Pancreas (tissue), 10 donors: ENCODE measurements at regions not wholly inside any gene's neighbourhood (a gene's known extent, or its start where the extent isn't known, plus 50 kb on each side); places are given as distances from the start of the nearest gene placed in this dataset.

Experiments
- ATAC-seq, 4 donors: fragments of 200-7000 bp; cut with Tn5 transposase; one replicate each; pipeline versions ENCODE4 v1.8.0 to v1.9.1; 2020; ENCODE audit warnings: mild to moderate bottlenecking in 4 of 4, moderate library complexity in 4 of 4
- DNase-seq, 6 donors: peaks; one replicate each; pipeline ENCODE4 v3.0.0-alpha.2; 2020
- FAIRE-seq: peaks from 2 replicates; lab custom pipeline; 2012; peaks lifted over from hg19 to GRCh38; lab: Jason Lieb, UNC
- H3K27ac ChIP-seq, 4 donors: fragments of 200-600 bp; sonication (generic); 1 replicate in 3 of 4; 2 replicates in 1 of 4; pipeline versions ENCODE4 v1.5.0 to v1.8.0; 2020
- H3K27me3 ChIP-seq, 4 donors: fragments of 200-600 bp; one replicate each; pipeline ENCODE4 v1.8.0; 2021
- H3K36me3 ChIP-seq, 3 donors: fragments of 200-600 bp; sonication (generic) in 1 of 3; one replicate each; pipeline versions ENCODE4 v1.5.0 to v1.8.0; 2020 to 2021
- H3K4me1 ChIP-seq, 3 donors: fragments of 200-600 bp; one replicate each; pipeline ENCODE4 v1.8.0; 2021
- H3K4me3 ChIP-seq, 4 donors: fragments of 200-600 bp; sonication (generic) in 2 of 4; one replicate each; pipeline versions ENCODE4 v1.5.0 to v1.8.0; 2020 to 2021
- H3K9me3 ChIP-seq, 4 donors: fragments of 200-600 bp; one replicate each; pipeline ENCODE4 v1.8.0; 2021
- CTCF ChIP-seq, 4 donors: fragments of 200-600 bp; sonication (generic) in 3 of 4; IDR thresholded peaks; one replicate each; pipeline versions ENCODE4 v1.5.0 to v1.8.0; 2021; ENCODE audit warnings: antibody characterized with exemption in 4 of 4
- WGBS, 2 donors: extraction: QIAGEN DNeasy Blood & Tissue Kit; methylation state at CpG; one replicate each; pipeline ENCODE4 v1.1.7; 2013; 5-methylcytosine and 5-hydroxymethylcytosine counted together
- intact Hi-C, 3 donors: fragments of 100-400 bp; cut with DNase I; formaldehyde crosslinking; loops; one replicate each; pipeline versions ENCODE4 v1.11.1 to v1.14.2; 2022
- donor health status: healthy with polysubstance abuse.
- donor health status: DM: no; HTN: no; CAD: no; lungs with moderate emphysema.
- donor health status: DM: no; HTN: no; CAD: no.
- donor health status: control.
- donor health status: control.
- donor health status: Bipolar disorder and iron deficiency.
- donor health status: DM: yes; HTN: yes; CAD: no.
- donor health status: DM: no; HTN: no; CAD: no.
- donor health status: DM: no; HTN: no; CAD: no.
- donor health status: DM: yes; HTN: yes; CAD: no.

DNA sequence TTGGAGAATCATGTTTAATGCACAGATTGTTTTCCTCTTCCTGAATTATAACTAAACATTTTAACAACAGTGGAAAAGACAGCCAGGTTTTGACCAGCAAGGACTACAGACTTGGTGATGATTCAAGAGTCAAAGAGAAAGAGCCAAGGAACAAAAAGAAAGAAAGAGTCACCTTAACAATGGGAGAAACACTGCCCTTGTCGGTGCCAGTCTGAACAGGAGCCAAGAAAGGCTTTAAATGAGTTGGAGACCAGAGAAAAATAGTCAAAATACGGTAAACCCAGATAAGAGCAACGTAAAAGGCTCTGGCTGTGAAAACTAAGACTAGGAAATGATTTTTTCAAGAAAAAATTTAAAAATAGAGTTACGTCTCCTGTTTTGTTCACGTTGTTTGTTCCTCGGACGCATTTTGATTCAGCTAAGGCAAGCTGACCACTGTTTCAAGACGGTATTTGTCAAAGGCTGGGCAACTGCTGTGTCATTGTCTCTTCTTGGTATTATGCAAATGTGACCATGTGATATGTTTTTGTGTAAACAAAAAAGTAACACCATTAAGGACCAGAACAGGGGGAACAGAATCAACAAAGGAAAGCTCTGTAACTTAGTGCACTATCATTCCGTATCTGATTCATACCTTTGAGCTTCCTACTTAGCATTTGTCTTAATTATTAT, 634.5 kb downstream of the LIG4 start:
- Histone ChIP-seq H3K27ac (no peak overlapping the region), H3K4me1 (peaks cover 0 to 3% (median 0%) of the 10 kb centered on the region in 3 donors), H3K27me3 (no peaks in the 10 kb centered on the region), H3K9me3 (no peaks in the 10 kb centered on the region), H3K36me3 (no peaks in the 10 kb centered on the region), H3K4me3 (no peak overlapping the region)
- DNase-seq (no peak), FAIRE-seq (no peak), ATAC-seq (no peak)
- intact Hi-C loops = no loop called here
- 64 to 66% methylated on average over 9 of the region's 9 CpGs for WGBS, 2 donors
- TF ChIP-seq CTCF (IDR thresholded peaks at IDR 0.05) = no peak

GRCh38 chr13:107576430-107576829, 638.9 kb downstream of the LIG4 start:
- no peaks in the 10 kb centered on the region for H3K27me3 ChIP-seq
- intact Hi-C loops = no loop called here
- no peak overlapping the region for H3K27ac ChIP-seq
- FAIRE-seq (no peak), ATAC-seq (no peak), DNase-seq (no peak)
- no peaks in the 10 kb centered on the region for H3K9me3 ChIP-seq
- H3K4me3 ChIP-seq = no peak overlapping the region
- 32% methylated on average over 1 of the region's 1 CpG for WGBS, 2 donors
- no peaks in the 10 kb centered on the region for H3K36me3 ChIP-seq
- H3K4me1 ChIP-seq = no peaks in the 10 kb centered on the region
- TF ChIP-seq CTCF (IDR thresholded peaks at IDR 0.05) = no peak

DNA sequence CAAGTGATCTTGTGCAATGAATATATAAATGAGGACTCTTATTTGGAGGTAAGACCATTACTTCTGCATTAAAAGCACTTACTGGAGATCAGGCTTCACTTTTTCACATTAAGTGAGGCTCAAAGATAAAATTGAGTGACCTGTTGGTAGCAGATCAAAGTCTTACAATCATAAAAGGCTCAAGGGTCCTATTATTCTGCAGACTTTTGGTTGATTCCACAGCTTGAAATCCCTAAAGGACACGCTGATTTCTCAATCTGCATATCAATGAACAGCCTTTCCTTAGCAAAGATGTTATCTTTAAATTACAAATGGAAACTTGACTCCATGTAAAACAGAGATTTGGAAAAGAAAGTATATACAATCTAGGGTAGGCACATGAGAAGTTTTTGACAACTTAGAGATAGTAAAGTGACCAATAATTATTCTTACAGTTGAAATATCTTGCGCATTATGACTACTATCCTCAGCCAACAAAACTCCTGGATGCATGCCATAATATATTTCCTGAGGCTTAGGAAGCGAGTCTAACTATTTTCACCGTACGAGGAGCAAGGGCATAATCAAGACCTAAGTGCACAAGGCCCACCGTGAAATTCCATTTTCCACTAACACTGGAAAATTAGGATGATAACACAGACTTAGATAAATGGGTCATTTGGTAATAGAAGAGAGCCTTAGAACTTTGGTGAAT, 640.7 kb downstream of the LIG4 start:
- ATAC-seq (no peak), DNase-seq (no peak), FAIRE-seq (no peak)
- intact Hi-C loops = no loop called here
- 65 to 69% methylated on average over 6 of the region's 6 CpGs for WGBS, 2 donors
- Histone ChIP-seq H3K4me3 (no peak overlapping the region), H3K27me3 (no peaks in the 10 kb centered on the region), H3K36me3 (no peaks in the 10 kb centered on the region), H3K4me1 (no peaks in the 10 kb centered on the region), H3K27ac (no peak overlapping the region), H3K9me3 (no peaks in the 10 kb centered on the region)
- TF ChIP-seq CTCF (IDR thresholded peaks at IDR 0.05) = no peak

DNA sequence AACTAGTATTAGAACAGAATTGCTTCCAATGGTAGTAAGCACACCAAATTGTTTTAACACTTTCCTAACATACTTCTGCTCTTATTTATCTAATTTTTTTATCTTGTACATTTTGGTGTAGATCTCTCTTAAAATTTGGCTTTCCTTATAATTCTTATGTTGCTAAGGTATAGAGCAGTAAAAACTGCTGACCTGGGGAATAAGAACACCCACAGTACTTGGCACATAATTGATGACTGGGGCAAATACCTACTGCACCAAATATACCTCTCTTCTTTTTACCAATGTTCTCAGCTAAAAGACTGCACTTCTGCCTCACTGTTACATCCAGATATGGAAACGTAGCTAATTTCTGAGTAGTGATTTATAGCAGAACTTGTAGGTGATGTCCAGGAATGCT, 642.2 kb downstream of the LIG4 start:
- no peak for FAIRE-seq
- no peaks in the 10 kb centered on the region for H3K9me3 ChIP-seq
- ATAC-seq = no peak
- DNase-seq = no peak
- no peak for TF ChIP-seq CTCF (IDR thresholded peaks at IDR 0.05)
- intact Hi-C loops = no loop called here
- no peaks in the 10 kb centered on the region for H3K36me3 ChIP-seq
- H3K4me1 ChIP-seq = no peaks in the 10 kb centered on the region
- no peaks in the 10 kb centered on the region for H3K27me3 ChIP-seq
- WGBS, 2 donors = 54 to 74% methylated on average over 1 of the region's 1 CpG
- H3K27ac ChIP-seq = no peak overlapping the region
- H3K4me3 ChIP-seq = no peak overlapping the region

DNA sequence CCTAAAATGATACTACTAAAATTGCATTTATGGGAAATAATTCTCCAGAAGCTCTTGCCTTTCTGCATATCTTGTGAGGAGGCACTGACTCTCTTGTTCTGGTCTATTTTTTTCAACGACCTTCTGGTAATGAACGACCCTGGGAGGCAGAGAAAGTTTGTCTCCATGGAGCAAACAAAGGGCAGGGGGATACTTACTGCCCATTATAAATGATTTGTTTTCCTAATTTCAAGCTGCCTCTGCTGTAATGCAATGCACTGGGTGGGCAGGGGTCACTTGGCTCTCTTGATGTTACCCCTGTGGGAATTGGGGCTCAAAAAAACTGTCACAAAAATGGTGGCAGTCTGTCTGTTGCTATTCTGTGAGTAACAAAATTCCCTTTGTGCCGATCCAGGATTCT, 643.2 kb downstream of the LIG4 start:
- H3K4me3 ChIP-seq = no peak overlapping the region
- H3K4me1 ChIP-seq = no peaks in the 10 kb centered on the region
- no peaks in the 10 kb centered on the region for H3K9me3 ChIP-seq
- H3K27me3 ChIP-seq = no peaks in the 10 kb centered on the region
- FAIRE-seq = no peak
- WGBS, 2 donors = 51 to 56% methylated on average over 3 of the region's 3 CpGs
- intact Hi-C loops = no loop called here
- TF ChIP-seq CTCF (IDR thresholded peaks at IDR 0.05) = no peak
- no peak for DNase-seq
- no peak for ATAC-seq
- no peaks in the 10 kb centered on the region for H3K36me3 ChIP-seq
- no peak overlapping the region for H3K27ac ChIP-seq
